ENCODE measurements at regions not wholly inside any gene's neighbourhood (a gene's known extent, or its start where the extent isn't known, plus 50 kb on each side); places are given as distances from the start of the nearest gene placed in this dataset.
A peak's percentile ranks its signal among the peaks of the same experiment; 100 is the strongest.

GRCh38 chr5:74105126-74105780 is 479.3 kb downstream of the ARHGEF28 start:
- no peak for DNase-seq

DNA sequence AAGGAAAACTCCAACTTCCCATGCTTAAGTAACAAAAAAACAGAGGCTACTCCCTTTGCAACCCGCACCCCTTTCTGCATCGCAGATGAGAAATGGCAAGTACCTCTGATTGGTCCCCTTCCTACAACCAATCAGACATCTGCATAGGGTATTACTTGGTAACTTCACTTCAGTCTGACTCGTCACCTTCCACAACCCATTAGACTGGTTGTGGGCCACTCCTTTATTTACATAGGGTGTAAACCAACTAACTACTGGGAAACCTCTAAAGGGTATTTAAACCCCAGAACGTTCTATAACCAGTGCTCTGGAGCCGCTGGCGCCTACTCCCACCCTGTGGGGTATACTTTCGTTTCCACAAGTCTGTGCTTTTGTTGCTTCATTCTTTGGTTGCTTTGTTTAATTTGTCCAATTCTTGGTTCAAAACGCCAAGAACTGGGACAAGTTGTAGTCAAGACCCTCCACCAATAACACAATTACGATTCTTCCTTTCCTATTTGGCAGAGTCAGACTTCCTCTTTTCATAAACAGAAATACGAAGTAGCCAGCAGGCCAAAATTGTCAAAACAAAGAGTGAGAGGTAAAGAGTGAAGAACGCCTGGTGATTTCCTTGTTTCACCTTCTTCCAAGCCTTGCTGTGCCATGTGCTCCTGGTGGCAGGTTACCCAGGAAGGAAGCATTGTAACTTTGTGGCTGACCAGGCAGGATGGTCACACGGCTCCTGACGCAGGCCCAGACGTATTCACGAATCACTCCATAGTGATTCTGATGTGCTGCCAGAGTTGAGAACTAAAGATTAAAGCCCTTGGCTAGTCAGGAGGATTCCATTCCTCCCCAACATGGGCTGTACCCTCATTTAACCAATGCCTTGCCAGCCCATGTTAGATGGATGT is 477.4 kb downstream of the ARHGEF28 start:
- no peak for DNase-seq

GRCh38 chr5:74100268-74100665 is 474.3 kb downstream of the ARHGEF28 start:
- no peak for DNase-seq

DNA sequence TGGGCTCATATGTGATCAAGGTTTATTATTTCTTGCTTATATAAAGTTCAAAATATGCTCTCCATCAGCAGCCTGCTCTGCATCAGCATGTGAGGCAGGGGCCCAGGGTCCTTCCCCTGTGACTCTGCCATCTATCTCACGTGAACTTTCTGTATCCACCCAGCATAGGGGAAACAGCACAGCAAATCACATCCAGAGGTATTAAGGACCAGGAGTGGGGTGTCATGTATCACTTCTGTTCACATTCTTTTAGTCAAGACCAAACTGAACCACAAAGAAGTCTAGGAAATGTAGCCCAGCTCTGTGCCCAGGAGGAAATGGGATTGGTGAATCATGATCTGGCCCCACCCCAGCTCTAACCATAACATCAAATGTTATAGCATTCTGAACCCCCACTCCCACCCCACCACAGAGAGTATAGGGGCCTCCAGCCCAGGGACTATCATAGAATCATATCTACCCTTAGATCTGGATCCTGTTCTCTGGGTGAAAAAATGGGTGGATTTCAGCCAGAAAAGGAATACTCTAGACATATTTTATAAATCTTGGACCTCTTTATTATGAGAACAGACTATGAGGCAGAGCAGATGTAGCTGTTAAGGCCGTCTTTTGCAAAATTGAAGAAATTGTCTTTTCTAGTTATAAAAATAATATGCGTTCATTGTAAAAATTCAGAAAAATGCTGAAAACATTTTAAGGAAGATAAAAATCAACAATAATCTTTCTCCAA is 473.7 kb downstream of the ARHGEF28 start:
- DNase-seq: peak; percentile 9

DNA sequence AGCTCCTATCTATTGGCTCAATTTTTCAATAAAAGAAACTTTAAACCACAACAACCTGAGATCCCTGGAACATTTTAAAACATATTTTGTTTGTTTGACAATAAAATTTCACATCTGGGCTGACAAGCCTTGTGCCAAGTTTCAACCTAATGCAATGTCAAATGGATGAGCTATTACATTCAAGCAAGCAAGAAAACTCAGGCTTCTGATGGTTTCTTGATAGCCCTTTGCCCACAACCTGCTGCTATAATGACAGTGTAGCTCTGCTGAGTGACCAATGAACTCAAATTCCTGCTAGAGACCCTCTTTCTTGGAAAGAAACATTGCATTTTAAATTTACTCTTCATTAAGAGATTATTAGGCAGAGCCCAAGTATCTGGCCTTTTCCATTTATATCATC is 472.9 kb downstream of the ARHGEF28 start:
- no peak for DNase-seq

DNA sequence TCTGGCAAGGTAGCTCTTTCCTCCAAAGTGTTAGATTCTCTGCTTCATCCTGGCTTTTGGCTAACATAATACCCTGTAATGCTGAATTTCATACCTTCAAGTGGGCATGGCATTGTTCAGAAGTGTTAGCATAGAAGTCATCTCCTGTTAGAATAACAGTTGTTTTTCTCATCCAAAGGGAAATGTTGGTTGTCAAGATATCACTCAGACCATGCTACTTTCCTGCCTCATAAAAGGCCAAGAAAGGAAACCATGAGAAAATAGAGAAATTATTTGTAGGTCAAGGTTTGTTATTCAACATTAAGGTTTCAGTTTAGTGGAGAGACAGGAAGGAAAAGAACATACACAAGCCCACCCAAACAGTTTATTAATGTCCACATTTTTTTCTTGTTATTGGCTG is 472.5 kb downstream of the ARHGEF28 start:
- no peak for DNase-seq

GRCh38 chr5:74096325-74096724 is 470.3 kb downstream of the ARHGEF28 start:
- no peak for DNase-seq

DNA sequence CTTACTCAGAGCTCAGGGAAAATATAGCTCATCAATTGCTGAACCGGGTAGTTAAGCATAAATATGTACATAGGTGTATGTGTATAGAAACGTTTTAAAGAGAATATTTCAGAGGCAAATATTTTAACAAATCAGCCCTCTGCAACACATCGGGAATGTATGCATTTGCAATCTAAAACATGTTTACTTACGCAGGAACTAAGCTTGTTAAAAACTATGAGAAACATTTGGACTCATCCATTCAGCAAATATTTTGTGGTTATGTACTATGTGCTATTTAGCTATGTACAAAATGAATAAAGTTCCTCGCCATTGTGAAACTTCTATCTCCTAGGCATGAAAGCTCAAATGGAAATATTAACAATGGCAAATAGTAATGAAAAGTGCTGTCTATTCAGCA is 469.9 kb downstream of the ARHGEF28 start:
- DNase-seq: peak; percentile 79

DNA sequence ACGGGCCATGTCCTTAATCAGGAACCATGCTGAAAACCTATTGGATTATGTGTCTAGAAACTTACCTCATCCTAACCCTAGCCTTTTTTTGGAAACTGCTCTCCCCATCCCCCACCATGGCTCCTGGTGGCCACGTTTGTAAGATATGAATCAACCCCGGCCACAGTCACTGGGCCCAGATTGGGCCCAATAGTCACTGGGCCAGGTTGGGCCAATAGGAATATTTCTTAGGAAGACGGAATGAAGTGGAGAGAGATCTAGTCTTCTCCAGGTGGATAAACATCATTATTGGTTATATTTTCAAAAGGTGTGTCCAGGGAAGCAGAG is 468.7 kb downstream of the ARHGEF28 start:
- DNase-seq: no peak

DNA sequence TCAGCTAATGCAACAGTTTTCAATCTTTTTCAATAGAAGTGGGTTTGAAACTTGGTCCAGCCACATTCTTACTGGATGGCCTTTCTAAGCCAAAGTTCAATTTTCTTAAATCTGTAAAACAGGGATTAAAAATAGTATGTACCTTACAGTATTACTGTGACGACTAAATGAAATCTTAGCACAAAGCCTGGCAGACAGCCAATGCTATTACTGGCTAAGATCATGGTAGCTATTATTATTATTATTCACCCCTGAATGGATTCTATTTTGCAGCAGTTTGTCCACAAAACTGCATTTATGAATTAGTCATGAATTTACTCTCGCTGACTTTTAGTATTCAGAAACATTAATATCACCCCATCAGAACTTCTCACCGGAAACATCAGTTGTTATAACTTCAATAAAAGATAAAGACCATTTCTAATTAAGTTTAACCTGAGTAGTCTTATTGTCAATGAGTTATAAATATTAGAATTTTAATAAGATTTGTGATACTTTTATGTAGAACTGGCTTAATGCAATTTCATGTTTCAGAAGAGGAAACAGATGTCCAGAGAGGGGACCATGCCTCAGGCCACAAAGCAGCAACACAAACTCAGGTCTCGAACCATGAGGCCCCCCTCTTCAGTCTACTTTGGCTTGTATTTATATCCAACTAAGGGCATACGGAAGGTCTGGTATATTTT is 468.2 kb downstream of the ARHGEF28 start:
- peak; percentile 44 for DNase-seq

DNA sequence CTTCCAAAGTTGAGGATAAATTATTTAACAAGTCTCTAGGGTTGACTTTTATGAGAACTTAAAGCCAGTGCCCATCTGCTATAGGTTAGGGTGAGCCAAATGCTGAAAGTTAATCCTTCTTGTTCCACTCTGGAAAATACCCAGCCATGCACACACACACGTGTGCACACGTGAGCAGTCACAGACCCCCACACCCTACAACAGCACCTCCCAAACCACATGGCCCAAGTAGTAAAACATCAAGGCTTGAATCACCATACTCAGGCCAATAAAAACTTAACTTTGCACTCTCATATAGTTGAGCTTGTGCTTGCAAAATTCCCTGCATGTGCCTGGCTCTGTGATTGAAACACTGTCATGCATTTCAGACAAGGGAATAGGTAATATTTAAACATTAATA is 467.6 kb downstream of the ARHGEF28 start:
- no peak for DNase-seq

DNA sequence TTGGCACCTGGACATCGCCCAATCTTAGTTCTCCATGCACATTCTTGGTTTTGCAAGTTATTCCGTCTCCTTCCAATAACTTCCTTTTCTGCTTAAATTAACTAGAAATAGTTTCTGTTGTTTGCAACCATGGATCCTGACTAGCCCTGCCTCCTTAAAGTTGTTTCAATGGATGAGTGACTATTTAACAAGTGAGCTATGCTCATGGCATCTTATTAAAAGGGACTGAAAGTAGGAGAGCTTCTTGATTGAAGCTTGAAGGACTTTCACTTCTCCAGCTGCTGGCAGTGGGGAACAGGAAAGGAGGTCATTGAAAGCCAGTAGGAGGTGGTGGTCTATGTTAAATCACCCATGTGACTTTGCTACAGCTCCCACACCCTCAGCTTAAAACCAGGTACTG is 466.8 kb downstream of the ARHGEF28 start:
- no peak for DNase-seq

- no peak for DNase-seq
These were observed 459.8 kb downstream of the ARHGEF28 start for GRCh38 chr5:74085782-74086181.

GRCh38 chr5:74085186-74085585 is 459.2 kb downstream of the ARHGEF28 start:
- DNase-seq: no peak

DNA sequence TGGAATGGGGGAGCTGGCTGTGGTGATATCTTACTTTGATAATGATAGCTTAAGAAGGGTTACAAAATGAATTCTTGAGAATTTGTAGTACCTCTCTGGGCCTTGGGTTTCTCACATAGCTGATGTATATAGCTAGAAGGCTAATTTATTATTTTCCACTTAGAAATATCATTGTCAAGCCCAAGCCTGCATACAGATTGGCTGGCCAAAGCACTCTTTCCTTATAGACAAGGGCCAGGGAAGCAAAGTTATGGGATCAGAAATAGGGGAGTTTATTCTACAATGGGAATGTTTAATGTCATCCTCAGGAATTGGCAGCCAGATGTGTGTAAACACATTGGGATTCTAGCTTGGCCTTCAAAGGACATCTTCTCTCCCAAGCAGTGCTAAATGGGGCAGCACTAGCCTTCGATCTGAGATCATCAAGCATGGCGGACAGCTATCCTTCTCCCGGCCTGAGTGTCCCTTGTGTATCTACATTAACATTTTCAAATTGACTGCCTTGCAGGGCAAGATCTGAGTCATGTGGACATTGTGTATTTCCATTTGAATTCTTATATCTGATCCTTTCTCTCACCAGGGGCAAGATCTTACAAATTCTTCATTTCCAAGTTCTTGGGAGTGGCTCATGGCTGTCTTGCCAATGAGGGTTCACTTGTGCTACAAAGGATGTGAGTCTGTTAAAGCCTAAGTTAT is 457.2 kb downstream of the ARHGEF28 start:
- no peak for DNase-seq

- DNase-seq: no peak
These were observed 456.6 kb downstream of the ARHGEF28 start for GRCh38 chr5:74082512-74083055.

- no peak for DNase-seq
These were observed 455.1 kb downstream of the ARHGEF28 start for GRCh38 chr5:74081126-74081525.

DNA sequence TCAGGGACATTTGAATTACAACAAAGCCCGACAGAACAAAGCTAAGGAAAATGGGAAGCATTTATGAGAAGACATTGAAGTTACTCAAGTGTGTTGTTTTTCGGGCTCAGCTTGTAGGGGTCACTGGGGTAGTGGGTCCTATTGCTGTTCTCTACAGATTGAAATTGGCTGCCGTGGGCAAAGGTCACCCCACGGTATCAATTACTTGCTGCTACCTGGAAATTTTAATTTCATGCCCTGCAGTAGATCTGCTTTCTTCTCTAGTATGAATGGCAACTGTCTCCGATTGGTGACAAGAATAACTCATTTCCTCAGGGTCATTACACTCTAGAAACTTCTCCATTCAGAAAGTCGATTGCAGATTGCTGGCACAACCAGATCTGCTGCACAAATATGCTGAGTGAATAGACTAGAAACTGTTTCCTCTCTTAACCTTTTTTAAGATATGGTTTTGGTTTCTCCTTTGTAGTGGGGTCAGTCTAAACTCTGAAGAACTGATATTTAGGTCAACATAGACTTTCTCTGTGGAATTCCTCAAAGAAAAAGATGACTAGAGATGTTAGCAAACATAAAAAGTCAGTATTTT is 454.1 kb downstream of the ARHGEF28 start:
- no peak for DNase-seq

DNA sequence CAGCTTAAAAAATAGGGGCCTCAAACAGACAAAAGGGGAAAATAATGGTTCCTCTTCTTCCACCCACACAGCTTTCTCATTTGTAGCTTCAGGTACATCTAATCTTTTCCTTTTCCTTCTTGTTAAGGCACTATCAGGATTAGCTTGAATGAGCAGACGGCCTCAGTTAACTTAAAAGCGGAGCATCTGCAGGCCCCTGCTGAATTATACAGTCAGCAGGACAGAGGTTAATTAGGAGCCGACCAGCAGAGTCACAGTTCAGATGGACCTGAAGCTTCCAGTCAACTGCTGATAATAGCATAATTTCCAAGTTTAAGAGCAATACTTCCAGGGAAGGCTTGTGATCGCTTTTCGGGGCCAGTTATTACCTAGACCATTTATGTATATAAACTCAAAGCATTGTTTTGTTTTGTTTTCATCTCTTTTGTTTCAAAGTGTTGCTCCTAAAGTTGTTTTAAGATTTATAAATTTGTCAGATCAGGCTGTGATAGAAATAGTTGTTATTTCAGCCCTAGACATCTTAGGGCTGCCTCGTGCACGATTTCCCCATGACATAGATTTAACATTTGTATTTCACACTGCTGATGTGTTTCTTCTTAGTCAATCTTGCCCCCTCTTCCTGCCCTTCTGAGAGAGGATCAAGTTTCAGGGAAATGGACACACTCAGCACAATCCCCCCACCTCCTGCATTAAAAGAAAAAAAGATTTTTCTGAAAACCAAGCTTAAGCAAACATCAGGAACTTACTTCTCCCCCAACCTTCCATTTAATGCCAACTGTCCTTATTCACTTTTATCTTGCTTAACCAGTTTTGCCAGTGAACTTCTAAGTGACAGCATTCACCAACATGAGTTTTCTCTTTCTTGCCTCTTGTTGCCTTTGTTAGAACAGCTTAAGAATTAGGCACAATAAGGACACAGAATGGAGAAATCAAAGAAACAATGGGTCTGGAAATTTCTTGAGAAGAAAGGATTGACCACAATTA is 449.8 kb downstream of the ARHGEF28 start:
- DNase-seq: peak; percentile 22

DNA sequence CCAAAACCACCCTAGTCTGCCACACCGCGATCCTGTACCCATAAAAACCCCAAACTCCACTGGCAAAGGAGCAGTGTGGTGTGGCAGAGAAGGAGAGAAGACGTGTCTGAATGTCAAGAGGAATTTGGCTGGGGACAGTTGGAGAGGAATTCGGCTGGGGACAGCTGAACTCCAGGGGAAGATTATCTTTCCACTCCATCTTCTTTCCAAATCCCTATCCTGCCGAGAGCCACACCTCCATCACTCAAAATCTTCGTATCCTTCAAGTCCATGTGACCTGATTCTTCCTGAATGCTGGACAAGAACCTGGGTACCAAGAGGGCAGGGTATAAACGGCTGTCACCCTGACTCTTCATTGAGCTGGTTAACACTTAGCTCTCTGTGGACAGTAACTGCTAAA is 448.1 kb downstream of the ARHGEF28 start:
- DNase-seq: no peak

- peak; percentile 16 for DNase-seq
These were observed 447.3 kb downstream of the ARHGEF28 start for GRCh38 chr5:74073257-74073656.

Measured in fibroblast of skin of right biceps (primary cell).